K562 (cell line): ENCODE measurements at regions not wholly inside any gene's neighbourhood (a gene's known extent, or its start where the extent isn't known, plus 50 kb on each side); places are given as distances from the start of the nearest gene placed in this dataset.

Experiments used
- EZH2 ChIP-seq: IDR thresholded peaks from 2 replicates; pipeline ENCODE4 v1.6.1; 2012; ENCODE audit warnings: low read depth, mild to moderate bottlenecking, inconsistent platforms, low read length, borderline replicate concordance
- JUN ChIP-seq, 2 experiments: sonication (generic) in 1 of 2; formaldehyde crosslinking in 1 of 2; IDR thresholded peaks; 2 replicates each; pipeline versions ENCODE4 v1.6.1 to v1.8.0; 2012 to 2022; ENCODE audit warnings: borderline replicate concordance in 2 of 2, mild to moderate bottlenecking in 2 of 2, improper control_type of control experiment in 1 of 2, low read depth in 1 of 2, low read length in 1 of 2, missing genetic modification reagents in 1 of 2
- RAD21 ChIP-seq, 2 experiments: fragments of 250-450 bp in 1 of 2; fragments of 450-650 bp in 1 of 2; sonication (Bioruptor Pico) in 1 of 2; formaldehyde crosslinking in 1 of 2; IDR thresholded peaks in 1 of 2; conservative IDR thresholded peaks in 1 of 2; 2 replicates each; pipeline versions ENCODE4 v1.4.0 to v1.8.0; 2020 to 2022; ENCODE audit warnings: mild to moderate bottlenecking in 2 of 2, moderate library complexity in 1 of 2

GRCh38 chr6:23212398-23212797 is 643.0 kb downstream of the HDGFL1 start:
- no peak for TF ChIP-seq EZH2
- TF ChIP-seq RAD21 (CRISPR knock-in tag; conservative IDR thresholded peaks at IDR 0.05 in 1 of 2, IDR thresholded peaks at IDR 0.05 in 1 of 2) = no peak
- TF ChIP-seq JUN (IDR thresholded peaks at IDR 0.05; ENCODE audit: borderline replicate concordance, low read depth, low read length) = no peak
- no peak for TF ChIP-seq JUN (CRISPR knock-in tag; IDR thresholded peaks at IDR 0.05; ENCODE audit: borderline replicate concordance)
